GM12864 (cell line): ENCODE measurements at regions not wholly inside any gene's neighbourhood (a gene's known extent, or its start where the extent isn't known, plus 50 kb on each side); places are given as distances from the start of the nearest gene placed in this dataset.

Experiments used
- DNase-seq: peaks from one replicate; pipeline ENCODE4 v3.0.0-alpha.2; 2011; ENCODE audit warnings: low read depth
- H3K4me3 ChIP-seq: 2 replicates; pipeline ENCODE4 v1.5.1; 2011; ENCODE audit warnings: mild to moderate bottlenecking, low read depth, low read length, control low read depth
- CTCF ChIP-seq: IDR thresholded peaks from 2 replicates; pipeline ENCODE4 v1.5.1; 2011; ENCODE audit warnings: low read depth, mild to moderate bottlenecking, moderate library complexity, low read length, control low read depth, inconsistent platforms; ENCODE audit errors: missing control alignments

DNA sequence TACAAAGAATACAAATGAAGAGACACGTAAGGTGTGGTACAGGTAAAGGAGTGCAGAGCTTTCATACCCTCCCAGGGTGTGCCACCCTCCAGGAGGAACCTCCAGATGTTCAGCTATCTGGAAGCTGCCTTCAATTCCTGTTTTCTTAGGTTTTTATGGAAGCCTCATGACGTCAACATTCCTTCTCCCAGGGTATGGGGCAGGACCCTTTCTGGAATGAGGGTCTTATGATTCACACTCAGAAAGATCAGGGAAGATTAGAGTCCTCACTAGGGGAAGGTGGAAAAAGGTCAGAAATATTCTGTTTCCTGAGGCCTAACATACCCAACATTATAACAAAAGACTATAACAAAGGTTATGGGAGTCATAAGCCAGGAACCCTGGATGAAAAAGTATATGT, 99.8 kb upstream of the PLCL2 start:
- DNase-seq = no peak
- TF ChIP-seq CTCF = no peak
- H3K4me3 ChIP-seq = no peak overlapping the region

DNA sequence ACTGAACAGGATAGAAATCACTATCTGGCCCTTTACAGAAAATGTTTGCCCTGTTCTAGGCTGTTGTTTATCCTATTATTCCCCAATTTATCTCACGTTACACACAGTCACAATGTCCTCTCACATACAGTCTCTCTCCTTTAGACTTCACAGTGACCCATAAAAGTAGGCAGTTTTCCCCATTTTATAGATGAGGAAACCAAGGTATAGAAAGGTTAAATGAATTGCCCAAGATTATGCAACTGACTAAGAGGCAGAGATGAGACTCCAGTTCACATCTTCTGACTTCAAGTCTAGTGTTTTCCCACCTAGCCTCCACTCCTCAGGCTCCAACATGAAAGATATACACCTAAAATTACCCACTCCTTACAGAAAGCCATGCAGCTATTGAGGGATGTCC, 99.3 kb upstream of the PLCL2 start:
- H3K4me3 ChIP-seq = no peak overlapping the region
- no peak for TF ChIP-seq CTCF
- no peak for DNase-seq

DNA sequence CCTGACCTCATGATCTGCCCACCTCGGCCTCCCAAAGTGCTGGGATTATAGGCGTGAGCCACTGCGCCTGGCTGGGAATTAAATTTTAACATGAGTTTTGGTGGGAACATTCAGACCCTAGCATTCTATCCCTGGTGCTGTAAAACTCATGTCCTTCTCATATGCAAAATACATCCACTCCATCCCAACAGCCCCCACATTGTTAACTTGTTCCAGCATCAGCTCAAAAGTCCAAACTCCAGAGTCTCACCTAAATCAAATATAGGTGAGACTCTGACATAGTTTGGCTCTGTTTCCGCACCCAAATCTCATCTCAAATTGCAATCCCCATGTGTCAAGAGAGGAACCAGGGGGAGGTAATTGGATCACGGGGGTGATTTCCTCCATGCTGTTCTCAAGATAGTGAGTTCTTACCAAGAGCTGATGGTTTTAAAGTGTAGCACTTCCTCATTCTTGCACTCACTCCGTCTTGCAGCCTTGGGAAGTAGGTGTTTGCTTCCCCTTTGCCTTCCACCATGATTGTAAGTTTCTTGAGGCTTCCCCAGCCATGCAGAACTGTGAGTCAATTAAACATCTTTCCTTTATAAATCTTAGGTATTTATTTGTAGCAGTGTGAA, 96.2 kb upstream of the PLCL2 start:
- TF ChIP-seq CTCF = no peak
- no peak overlapping the region for H3K4me3 ChIP-seq
- DNase-seq = no peak

DNA sequence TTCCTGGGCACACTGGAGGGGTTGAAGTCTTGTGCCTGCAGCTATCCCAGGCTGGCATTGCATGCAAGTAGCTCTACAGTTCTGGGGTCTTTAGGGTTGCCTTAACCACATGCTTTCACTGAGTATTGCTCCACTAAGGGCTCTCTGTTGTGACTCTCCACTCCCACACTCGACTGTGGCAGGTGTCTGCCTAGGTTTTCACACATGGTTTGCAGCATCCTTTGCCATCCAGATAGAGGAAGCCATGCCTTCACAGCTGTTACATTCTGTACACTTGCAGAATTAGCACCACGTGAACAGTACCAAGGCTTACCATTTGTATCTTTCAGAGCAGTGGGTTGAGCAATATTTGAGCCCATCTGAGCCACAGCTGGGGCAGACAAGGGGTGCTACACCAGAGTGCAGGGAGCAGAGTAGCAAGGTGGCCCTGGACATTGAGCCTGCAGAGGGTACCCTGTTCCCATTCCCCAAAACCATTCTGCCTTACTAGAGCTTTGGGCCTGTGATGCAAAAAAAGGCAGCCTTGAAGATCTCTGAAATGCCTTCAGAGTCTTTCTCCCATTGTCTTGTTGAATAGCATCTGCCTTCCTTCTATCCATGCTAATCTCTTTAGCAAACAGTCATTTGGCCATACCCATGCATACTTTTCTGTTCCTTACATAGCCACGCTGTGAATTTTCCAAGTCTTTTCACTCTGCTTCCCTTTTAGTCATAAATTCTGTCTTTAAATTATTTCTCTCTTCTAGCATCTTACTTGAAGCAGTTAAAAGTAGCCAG, 95.2 kb upstream of the PLCL2 start:
- no peak for DNase-seq
- no peak overlapping the region for H3K4me3 ChIP-seq
- TF ChIP-seq CTCF = no peak

DNA sequence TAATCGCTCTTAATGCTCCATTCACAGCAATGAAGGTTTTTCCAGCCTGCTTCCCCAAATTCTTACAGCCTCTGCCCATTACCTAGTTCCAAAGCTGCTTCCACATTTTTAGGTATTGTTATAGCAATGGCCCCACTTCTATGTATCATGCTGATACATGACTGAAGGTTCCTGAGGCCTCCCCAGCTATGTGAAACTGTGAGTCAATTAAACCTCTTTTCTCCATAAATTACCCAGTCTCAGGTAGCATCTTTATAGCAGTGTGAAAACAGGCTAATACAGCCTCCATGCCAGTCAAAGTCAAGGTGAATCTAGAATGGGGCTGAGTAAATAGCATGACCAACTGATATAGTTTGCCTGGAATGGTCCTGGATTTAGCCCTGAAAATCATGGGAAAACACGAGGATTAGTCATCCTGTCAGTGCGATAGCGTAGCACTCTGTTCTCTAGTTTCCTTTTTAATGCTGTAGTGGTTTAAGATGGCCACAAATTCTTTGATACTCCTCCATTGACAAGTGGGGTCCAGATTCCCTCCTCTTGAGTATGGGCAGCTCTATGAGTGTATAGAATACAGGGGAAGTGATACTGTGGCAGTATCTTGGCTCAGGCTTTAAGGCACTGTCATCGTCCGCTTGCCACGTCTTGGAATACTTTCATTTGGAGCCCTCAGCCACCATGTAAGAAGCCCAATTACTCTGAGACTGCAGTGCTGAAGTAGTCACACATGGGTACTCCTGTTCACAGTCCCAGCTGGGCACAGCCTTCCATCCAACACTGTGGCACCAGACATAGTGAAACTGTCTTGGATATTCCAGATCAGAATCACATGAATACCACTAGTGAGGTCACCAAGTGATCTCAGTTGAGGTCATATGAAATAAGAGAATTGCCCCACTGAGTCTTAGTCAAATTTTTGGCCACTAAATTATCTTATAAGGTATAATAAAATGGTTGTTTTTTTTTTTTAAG, 94.0 kb upstream of the PLCL2 start:
- TF ChIP-seq CTCF = no peak
- no peak for DNase-seq
- H3K4me3 ChIP-seq = no peak overlapping the region

DNA sequence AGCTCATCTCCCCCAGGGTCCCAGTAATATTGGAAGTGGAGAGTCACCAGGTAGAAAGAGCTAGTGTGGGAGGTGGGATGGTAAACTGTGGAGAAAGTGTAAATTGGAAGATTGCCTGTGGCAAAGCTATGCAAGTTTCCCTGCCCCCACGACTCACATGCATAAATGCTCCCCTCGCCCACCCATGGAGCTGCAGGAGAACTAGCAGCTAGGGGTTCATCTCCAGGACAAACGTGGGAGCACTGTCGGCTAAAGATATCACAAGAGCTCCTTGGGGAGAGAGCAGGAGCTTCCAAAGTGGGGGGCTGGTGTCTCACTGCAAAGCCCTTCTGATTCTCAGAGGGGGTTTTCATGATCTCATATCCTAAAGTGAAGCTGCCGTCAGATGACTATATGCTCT, 91.4 kb upstream of the PLCL2 start:
- no peak overlapping the region for H3K4me3 ChIP-seq
- TF ChIP-seq CTCF = no peak
- DNase-seq = no peak
